Gastroesophageal sphincter (tissue), 4 donors: ENCODE measurements at regions not wholly inside any gene's neighbourhood (a gene's known extent, or its start where the extent isn't known, plus 50 kb on each side); places are given as distances from the start of the nearest gene placed in this dataset.
"Not testable (repeated sequence)": the region's sequence is repeated elsewhere in the genome, so short reads cannot be mapped to it uniquely, and the experiment has no call there.

Source experiments
- ATAC-seq: fragments of 150-250 bp; one replicate; pipeline ENCODE4 v1.9.1; 2016; ENCODE audit warnings: mild to moderate bottlenecking, moderate library complexity
- H3K27ac ChIP-seq, 4 donors: fragments of 200-600 bp; sonication (generic) in 3 of 4; 1 replicate in 3 of 4; 2 replicates in 1 of 4; pipeline ENCODE4 v1.5.1; 2016 to 2019
- H3K27me3 ChIP-seq: fragments of 200-600 bp; sonication (generic); one replicate; pipeline ENCODE4 v1.5.1; 2019
- H3K36me3 ChIP-seq, 2 donors: fragments of 200-600 bp; sonication (generic); one replicate each; pipeline ENCODE4 v1.5.1; 2019; ENCODE audit warnings: control low read depth in 1 of 2
- H3K4me1 ChIP-seq, 3 donors: fragments of 200-600 bp; sonication (generic); 1 replicate in 2 of 3; 2 replicates in 1 of 3; pipeline ENCODE4 v1.5.1; 2016 to 2019; ENCODE audit warnings: control low read depth in 2 of 3
- H3K4me3 ChIP-seq, 2 donors: fragments of 200-600 bp; sonication (generic); one replicate each; pipeline ENCODE4 v1.5.1; 2019; ENCODE audit warnings: mild to moderate bottlenecking in 1 of 2, moderate library complexity in 1 of 2
- H3K9me3 ChIP-seq, 3 donors: fragments of 200-600 bp; sonication (generic); one replicate each; pipeline ENCODE4 v1.5.1; 2017 to 2019; ENCODE audit warnings: control low read depth in 2 of 3
- CTCF ChIP-seq, 4 experiments: fragments of 200-600 bp in 2 of 4; fragments of 450-650 bp in 2 of 4; sonication (generic) in 1 of 4; IDR thresholded peaks; one replicate each; pipeline ENCODE4 v1.5.1; 2017 to 2019; ENCODE audit warnings: antibody characterized with exemption in 4 of 4, mild to moderate bottlenecking in 2 of 4, moderate library complexity in 2 of 4
- EP300 ChIP-seq: sonication (generic); formaldehyde crosslinking; IDR thresholded peaks from one replicate; pipeline ENCODE4 v1.6.1; 2017; ENCODE audit warnings: antibody characterized with exemption, mild to moderate bottlenecking
- POLR2A ChIP-seq, 2 donors: fragments of 450-650 bp; IDR thresholded peaks; one replicate each; pipeline ENCODE4 v1.6.1; 2017; ENCODE audit warnings: antibody characterized with exemption in 2 of 2, mild to moderate bottlenecking in 2 of 2, moderate library complexity in 1 of 2
- POLR2AphosphoS5 ChIP-seq: sonication (generic); formaldehyde crosslinking; IDR thresholded peaks from one replicate; pipeline ENCODE4 v1.6.1; 2017; ENCODE audit warnings: antibody characterized with exemption
- WGBS, 2 donors: methylation state at CpG; one replicate each; pipeline ENCODE4 v1.1.5; 2018; ENCODE audit warnings: low coverage in 1 of 2; 5-methylcytosine and 5-hydroxymethylcytosine counted together

- no peak for ATAC-seq
- no peak overlapping the region for H3K27ac ChIP-seq
- 74 to 76% methylated on average over 3 to 4 of the region's 4 CpGs for WGBS, 2 donors
Observed at GRCh38 chr2:61736953-61737352, 116.9 kb downstream of the FAM161A start.

GRCh38 chr2:61733563-61733962 lies 120.3 kb downstream of the FAM161A start:
- Histone ChIP-seq H3K9me3 (no peaks in the 10 kb centered on the region), H3K27ac (no peak overlapping the region), H3K27me3 (no peaks in the 10 kb centered on the region), H3K36me3 (no peaks in the 10 kb centered on the region), H3K4me1 (no peaks in the 10 kb centered on the region), H3K4me3 (no peak overlapping the region)
- WGBS, 2 donors, result 87 to 88% methylated on average over 2 of the region's 2 CpGs
- no peak for ATAC-seq
- TF ChIP-seq CTCF (IDR thresholded peaks at IDR 0.05), result no peak
- no peak for TF ChIP-seq POLR2AphosphoS5
- no peak for TF ChIP-seq EP300
- no peak for TF ChIP-seq POLR2A (IDR thresholded peaks at IDR 0.05)

More at GRCh38 chr2:61736953-61737352, 116.9 kb downstream of the FAM161A start:
- H3K27me3 ChIP-seq, result no peaks in the 10 kb centered on the region
- H3K36me3 ChIP-seq, result no peaks in the 10 kb centered on the region
- H3K9me3 ChIP-seq, result no peaks in the 10 kb centered on the region
- no peaks in the 10 kb centered on the region for H3K4me1 ChIP-seq
- TF ChIP-seq POLR2A (IDR thresholded peaks at IDR 0.05) (no peak), POLR2AphosphoS5 (no peak), EP300 (no peak), CTCF (IDR thresholded peaks at IDR 0.05) (no peak)
- H3K4me3 ChIP-seq, result no peak overlapping the region

- no peak for ATAC-seq
- TF ChIP-seq CTCF (IDR thresholded peaks at IDR 0.05) (no peak), POLR2A (IDR thresholded peaks at IDR 0.05) (no peak), POLR2AphosphoS5 (no peak), EP300 (no peak)
- H3K36me3 ChIP-seq, result no peaks in the 10 kb centered on the region
- no peaks in the 10 kb centered on the region for H3K4me1 ChIP-seq
- H3K4me3 ChIP-seq, result no peak overlapping the region
- H3K9me3 ChIP-seq, result no peaks in the 10 kb centered on the region
- H3K27me3 ChIP-seq, result no peaks in the 10 kb centered on the region
- no peak overlapping the region for H3K27ac ChIP-seq
Observed at GRCh38 chr2:61732787-61733186, 121.1 kb downstream of the FAM161A start.

GRCh38 chr2:61727746-61728145 lies 126.1 kb downstream of the FAM161A start:
- TF ChIP-seq EP300 (no peak), POLR2A (IDR thresholded peaks at IDR 0.05) (no peak), POLR2AphosphoS5 (no peak), CTCF (IDR thresholded peaks at IDR 0.05) (no peak)
- ATAC-seq, result no peak

GRCh38 chr2:61726456-61727209 lies 127.2 kb downstream of the FAM161A start:
- Histone ChIP-seq H3K36me3 (no peaks in the 10 kb centered on the region), H3K9me3 (peaks cover 0 to 5% (median 0%) of the 10 kb centered on the region in 3 donors), H3K4me3 (no peak overlapping the region), H3K27me3 (no peaks in the 10 kb centered on the region), H3K27ac (no peak overlapping the region), H3K4me1 (no peaks in the 10 kb centered on the region)
- TF ChIP-seq CTCF (IDR thresholded peaks at IDR 0.05) (no peak), EP300 (no peak), POLR2A (IDR thresholded peaks at IDR 0.05) (no peak), POLR2AphosphoS5 (no peak)
- ATAC-seq, result no peak
- WGBS, 2 donors, result 95 to 100% methylated on average over 1 of the region's 1 CpG

More at GRCh38 chr2:61727746-61728145, 126.1 kb downstream of the FAM161A start:
- WGBS, 2 donors, result 41 to 60% methylated on average over 1 of the region's 1 CpG
- H3K27me3 ChIP-seq, result no peaks in the 10 kb centered on the region
- peaks cover 0 to 5% (median 0%) of the 10 kb centered on the region in 3 donors for H3K9me3 ChIP-seq
- no peaks in the 10 kb centered on the region for H3K36me3 ChIP-seq
- H3K4me1 ChIP-seq, result no peaks in the 10 kb centered on the region
- H3K4me3 ChIP-seq, result no peak overlapping the region
- no peak overlapping the region for H3K27ac ChIP-seq

GRCh38 chr2:61723364-61723763 lies 130.5 kb downstream of the FAM161A start:
- H3K4me1 ChIP-seq, H3K4me3 ChIP-seq, H3K27ac ChIP-seq, ATAC-seq, H3K36me3 ChIP-seq, H3K9me3 ChIP-seq, H3K27me3 ChIP-seq: not testable (repeated sequence)
- WGBS, 2 donors, result 86% methylated on average over 5 to 7 of the region's 13 CpGs
